ENCODE measurements at regions not wholly inside any gene's neighbourhood (a gene's known extent, or its start where the extent isn't known, plus 50 kb on each side); places are given as distances from the start of the nearest gene placed in this dataset.
A peak's percentile ranks its signal among the peaks of the same experiment; 100 is the strongest.
"Not testable (repeated sequence)": the region's sequence is repeated elsewhere in the genome, so short reads cannot be mapped to it uniquely, and the experiment has no call there.

DNA sequence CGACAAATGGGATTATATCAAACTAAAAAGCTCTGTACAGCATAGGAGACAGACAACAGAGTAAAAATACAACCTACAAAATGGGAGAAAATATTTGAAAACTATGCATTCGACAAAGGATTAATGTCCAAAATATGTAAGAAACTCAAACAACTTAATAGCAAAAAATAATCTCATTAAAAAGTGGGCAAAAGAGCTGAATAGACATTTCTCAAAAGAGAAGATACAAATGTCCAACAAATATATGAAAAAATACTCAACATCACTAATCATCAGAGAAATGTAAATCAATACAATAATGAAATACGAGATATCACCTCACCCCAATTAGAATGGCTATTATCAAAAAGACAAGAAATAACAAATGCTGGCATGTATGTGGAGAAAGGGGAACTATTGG, 272.9 kb downstream of the KLHL13 start:
- DNase-seq (ENCODE audit: low spot score) (no peak), ATAC-seq (no peak)

DNA sequence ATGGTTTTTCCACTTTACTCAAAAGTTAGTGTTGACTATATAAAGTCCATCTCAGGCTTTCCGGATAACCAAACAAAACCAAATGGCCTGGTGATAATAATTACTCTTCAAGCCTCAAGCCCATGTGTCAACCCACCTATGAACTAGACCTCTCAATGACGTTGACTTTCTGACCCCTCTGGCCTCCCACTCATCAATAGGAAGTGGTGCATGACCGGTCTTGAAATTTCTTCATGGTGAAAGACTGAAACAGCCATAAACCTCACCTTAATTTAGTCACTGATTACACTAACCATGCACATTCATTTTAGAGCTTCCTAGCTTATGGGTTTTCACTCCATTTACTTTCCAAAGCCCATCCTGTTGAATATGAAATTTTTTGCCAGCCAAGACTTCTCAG, 276.0 kb downstream of the KLHL13 start:
- DNase-seq (ENCODE audit: low spot score) (no peak), ATAC-seq (no peak)

DNA sequence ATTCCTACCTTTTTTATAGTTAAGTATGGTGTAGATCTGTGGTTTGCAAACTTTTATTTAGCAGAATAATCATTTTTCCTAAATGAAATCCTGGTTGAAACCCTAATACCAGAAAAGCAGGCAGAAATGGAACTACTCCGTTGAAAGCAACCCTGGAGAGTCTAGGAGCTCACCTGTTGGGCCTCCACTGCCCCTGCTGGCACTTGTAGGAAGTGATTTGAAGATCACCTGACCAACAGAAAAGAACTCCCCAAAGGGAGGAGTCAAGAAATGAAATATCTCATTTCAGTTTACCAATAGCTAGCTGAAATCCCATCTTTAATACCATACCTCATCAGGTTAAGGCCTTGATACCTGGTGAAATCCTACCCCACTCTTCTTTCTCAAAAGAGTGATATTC, 277.1 kb downstream of the KLHL13 start:
- DNase-seq (ENCODE audit: low spot score) (no peak), ATAC-seq (no peak)

DNA sequence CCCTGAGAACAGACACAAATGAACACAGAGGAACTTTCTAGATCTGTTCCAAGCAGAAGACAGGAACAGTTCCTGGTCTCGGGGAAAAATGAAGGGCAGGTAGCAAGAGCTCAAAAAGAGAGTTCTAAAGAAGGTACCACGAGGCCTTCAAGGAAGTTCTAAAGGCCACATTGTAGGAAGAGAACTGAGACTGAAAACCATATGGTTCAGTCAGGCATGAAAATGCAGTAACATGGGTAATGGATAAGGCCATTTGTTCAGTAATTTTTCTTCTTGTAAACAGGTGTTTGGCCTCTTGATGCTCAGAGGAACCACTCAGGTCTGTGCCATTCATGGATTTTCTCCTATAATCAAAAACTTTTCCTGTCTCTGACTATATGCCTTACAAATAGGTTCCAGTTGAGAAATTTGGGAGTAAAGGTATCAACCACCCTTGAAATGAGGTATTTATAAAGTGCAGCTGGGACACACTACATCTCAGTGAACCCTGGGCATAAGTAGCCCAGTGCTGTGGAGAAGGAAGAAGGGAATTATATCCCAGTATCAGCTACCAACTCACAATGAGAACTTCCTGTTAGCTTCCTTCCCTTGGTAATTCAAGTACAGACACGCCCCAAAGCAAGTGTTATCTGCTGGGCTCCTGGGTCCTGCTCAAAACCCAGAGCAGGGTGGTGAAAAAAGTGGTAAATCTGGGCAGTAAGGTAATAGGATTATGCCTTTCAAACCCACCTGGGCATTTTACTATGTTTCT, 277.9 kb downstream of the KLHL13 start:
- no peak for ATAC-seq
- DNase-seq (ENCODE audit: low spot score): no peak

DNA sequence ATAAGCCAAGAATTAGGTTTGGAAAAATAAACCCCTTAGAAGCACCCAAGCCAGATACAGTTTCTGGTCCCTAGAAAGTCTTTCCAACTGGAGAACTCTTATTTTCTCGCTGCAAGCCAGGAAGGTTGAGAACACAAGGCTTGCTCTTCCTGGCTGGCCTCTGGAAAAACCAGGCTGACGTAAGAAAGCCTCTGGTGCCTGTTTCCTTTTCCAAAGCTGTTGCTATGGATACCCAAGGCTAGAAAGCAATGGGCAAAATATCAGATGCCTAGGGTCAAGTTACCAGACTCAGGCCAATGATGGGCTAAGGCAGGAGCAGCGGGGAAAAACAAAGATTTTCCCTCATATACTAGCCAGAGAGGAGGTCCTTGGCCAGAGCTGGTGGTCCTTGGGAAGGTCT, 281.6 kb downstream of the KLHL13 start:
- no peak for DNase-seq (ENCODE audit: low spot score)
- ATAC-seq: no peak

DNA sequence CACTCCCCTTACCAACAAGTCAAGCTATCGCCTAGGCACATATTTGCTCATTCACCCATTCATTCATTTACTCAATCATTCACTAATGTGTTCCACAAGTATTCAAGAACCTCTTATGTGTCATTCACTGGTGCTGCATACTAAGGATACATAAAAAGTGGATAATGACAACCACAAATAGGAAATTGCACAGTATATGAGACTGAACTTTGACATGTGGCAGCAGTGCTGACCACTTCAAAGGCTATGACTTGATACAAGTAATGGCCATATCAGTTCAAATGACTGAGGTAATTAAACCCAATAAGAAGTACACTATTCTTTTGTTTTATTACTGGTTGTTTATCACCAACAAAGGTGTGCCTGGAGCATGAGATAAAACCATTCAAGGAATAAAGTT, 282.5 kb downstream of the KLHL13 start:
- no peak for DNase-seq (ENCODE audit: low spot score)
- no peak for ATAC-seq

DNA sequence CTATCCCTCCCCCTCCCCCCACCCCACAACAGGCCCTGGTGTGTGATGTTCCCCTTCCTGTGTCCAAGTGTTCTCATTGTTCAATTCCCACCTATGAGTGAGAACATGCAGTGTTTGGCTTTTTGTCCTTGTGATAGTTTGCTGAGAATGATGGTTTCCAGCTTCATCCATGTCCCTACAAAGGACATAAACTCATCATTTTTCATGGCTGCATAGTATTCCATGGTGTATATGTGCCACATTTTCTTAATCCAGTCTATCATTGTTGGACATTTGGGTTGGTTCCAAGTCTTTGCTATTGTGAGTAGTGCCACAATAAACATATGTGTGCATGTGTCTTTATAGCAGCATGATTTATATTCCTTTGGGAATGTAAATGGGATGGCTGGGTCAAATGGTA, 295.1 kb downstream of the KLHL13 start:
- not testable (repeated sequence) for ATAC-seq; DNase-seq (ENCODE audit: low spot score)

DNA sequence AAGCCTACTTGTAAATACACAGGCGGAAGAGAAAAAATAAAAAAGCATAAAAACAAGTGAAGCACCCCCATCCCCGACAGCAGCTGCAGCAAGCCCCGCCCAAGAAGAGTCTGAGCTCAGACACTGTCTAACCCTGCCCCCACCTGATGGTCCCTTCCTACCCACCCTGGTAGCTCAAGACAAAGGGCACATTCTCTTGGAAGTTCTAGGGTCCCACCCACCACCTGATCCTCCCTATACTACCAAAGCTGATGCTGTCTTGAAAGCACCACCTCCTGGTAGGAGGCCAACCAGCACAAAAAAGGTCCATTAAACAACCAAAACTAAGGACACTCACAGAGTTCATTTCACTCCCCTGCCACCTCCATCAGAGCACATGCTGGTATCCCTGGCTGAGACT, 308.2 kb downstream of the KLHL13 start:
- ATAC-seq (no peak), DNase-seq (ENCODE audit: low spot score) (no peak)

DNA sequence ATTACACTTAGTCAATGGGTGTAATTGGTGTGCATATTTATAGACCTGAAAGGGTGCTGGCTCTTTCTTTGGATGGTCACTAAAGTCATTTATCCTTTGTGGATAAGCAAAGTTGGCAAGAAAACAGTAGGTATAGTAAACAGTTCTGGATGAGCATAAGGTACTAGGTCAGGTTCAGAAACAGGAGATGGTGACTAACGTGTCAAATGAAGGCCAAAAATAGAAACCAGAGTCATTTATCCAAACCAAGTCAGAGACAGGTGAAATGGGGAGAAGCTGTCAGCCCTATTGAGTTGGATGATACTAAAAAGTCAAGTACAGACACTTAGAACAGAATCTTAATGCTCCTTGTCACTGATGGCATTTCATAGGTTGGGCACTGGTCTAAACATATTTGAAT, 313.1 kb downstream of the KLHL13 start:
- no peak for DNase-seq (ENCODE audit: low spot score)
- ATAC-seq: no peak

DNA sequence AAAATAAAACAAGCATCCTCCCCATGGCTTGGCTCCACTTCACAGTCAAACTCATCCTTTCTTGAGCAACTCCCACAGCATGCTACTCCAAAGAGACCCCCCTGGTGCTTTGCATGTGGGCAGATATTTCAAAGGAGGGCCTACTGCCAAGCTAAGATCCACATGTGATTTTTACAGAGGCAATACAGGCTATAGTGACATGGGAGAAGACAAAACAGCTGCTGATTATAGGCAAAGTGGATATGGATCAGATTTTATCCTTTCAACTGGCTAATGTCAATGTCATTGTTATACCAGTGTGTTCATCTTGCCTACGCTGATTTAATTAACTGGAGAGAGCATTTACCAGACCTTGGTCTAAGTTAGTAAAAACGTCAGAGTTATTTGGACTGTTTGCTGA, 328.3 kb downstream of the KLHL13 start:
- no peak for ATAC-seq
- no peak for DNase-seq (ENCODE audit: low spot score)

DNA sequence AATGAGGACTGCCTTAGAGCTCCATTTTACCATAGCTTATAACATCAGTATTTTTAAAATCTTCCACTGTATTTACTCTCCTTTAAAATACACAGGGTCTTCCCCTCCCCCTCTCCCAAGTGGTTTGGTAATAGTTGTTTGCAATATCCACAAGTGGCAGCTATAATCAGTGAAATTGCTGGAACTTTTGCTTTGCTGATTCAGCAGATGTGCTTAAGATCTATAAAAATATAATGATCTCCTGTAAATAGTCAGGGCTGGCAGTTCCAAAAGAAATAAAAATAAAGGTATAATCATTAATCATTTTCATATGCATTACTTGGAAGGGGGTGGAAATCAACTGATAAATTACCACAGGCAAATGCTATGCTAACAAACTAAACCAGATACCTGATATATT, 345.2 kb downstream of the KLHL13 start:
- no peak for ATAC-seq
- no peak for DNase-seq (ENCODE audit: low spot score)

DNA sequence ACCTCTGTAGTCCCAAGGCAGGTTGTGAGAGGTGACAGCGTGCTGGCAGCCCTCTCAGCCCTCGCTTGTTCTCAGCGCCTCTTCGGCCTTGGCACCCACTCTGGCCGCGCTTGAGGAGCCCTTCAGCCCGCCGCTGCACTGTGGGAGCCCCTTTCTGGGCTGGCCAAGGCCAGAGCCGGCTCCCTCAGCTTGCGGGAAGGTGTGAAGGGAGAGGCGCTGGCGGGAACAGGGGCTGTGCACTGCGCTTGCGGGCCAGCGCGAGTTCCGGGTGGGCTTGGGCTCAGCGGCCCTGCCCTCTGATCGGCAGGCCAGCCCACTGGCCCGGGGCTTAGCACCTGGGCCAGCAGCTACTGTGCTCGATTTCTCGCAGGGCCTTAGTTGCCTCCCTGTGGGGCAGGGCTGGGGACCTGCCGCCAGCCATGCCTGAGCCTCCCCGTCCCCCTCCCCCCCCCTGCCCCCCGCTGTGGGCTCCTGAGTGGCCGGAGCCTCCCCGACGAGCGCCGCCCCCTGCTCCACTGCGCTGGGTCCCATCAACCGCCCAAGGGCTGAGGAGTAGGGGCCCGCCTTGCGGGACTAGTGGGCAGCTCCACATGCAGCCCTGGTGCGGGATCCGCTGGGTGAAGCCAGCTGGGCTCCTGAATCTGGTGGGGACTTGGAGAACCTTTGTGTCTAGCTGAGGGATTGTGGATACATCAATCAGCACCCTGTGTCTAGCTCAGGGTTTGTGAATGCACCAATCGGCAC, 347.6 kb downstream of the KLHL13 start:
- DNase-seq (ENCODE audit: low spot score) (no peak), ATAC-seq (no peak)

DNA sequence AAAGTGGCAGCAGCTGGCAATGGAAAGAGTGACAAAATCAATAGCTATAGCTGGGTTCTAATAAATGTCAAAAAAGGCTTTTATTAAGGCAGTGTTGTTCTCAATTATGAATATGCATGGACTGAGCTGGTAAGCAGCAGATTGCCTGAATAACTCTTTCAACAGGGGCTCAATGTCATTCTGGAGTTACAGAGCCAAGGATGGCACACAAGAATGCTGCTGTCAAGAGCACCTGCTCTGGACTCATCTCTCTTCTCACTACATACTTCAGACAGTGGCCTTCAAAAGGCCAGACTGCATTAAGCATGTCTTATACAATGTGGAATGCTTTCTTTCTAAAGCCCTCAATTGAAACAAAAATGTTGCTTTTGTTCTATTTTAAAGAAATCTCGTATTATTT, 351.4 kb downstream of the KLHL13 start:
- DNase-seq (ENCODE audit: low spot score) (no peak), ATAC-seq (no peak)

DNA sequence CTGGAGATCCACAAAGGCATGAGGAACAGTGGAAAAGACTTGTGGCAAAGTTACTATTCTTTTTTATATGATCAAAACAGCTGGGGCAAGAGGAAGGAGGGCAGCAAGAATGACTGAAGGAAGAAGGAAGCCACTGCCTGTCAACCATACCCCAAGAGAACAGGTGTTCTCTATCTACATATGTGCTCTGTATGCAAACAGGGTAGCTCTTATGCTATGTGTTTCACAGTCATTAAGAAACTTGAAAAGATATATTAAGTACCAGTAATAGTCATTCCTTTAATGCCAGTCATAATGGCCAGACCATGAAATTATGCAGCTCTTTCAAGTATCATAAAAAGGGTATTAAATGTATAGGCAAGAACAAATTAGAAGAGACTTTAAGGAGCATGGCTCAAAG, 363.9 kb downstream of the KLHL13 start:
- DNase-seq (ENCODE audit: low spot score) (no peak), ATAC-seq (no peak)

DNA sequence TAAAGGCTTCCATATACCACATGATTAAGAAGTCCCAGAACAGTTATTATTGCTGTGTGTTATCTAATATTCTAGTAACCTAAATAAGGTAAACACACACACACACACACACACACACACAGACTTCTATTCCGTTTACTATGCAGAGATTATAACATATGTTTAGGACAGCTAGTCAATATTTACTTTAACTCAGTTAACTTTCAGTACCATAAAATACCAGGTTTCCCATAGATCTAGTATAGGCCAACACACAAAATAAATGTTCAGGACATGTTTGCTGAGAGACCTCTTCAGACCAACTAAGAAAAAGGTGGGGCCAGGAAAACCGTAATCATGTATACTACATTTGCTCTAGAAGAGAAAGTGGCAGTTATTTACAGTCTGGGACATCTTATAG, 365.5 kb downstream of the KLHL13 start:
- ATAC-seq: no peak
- no peak for DNase-seq (ENCODE audit: low spot score)

DNA sequence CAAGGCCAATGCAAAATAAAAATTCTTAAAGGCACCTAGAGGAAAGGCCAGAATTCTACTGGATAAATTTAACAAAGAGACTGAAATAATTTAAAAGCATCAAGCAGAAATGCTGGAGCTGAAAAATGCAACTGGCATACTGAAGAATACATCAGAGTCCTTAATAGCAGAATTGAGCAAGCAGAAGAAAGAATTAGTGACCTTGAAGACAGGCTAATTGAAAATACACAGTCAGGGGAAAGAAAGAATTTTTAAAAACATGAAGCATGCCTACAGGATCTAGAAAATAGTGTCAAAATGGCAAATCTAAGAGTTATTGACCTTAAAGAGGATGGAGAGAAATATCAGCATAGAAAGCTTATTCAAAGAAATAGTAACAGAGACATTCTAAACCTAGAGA, 371.7 kb downstream of the KLHL13 start:
- DNase-seq (ENCODE audit: low spot score): no peak
- ATAC-seq: no peak

DNA sequence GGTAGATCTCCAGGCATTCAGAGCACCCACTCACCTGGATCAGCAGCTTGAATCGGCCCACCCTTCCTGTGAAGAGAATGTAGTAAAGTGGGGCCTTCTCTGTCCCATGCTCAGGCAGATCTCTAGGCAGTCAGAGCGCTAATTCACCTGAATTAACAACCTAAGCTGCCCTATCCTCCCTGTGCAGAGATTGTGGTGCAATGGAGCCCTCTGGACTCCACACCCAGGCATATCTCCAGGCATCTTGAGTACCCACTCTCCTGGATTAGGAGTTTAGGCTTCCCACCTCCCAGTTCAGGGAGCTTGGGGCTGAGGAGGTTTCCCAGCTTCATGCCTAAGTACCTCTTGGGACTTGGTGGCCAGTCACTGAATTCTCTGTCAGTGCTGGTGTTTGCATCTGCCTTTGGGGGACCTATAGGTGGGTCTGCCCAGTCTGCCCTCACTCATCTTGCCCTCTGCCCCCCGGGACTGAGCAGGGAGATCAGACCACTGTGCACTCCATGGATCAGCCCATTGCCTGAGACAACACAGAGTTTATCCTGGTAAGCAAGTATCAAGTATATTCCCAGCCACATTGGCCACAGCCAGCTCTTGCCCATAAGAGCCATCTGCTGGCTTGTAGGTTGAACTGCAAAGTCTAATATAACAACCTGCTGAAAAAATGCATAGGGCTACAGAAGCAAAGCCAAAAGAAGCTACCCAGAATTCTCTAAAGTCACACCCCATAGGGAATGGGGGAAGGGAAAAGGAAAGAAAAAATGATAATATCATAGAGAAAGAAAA, 372.9 kb downstream of the KLHL13 start:
- peak; percentile 33 for DNase-seq (ENCODE audit: low spot score)
- peak; percentile 90 for ATAC-seq

DNA sequence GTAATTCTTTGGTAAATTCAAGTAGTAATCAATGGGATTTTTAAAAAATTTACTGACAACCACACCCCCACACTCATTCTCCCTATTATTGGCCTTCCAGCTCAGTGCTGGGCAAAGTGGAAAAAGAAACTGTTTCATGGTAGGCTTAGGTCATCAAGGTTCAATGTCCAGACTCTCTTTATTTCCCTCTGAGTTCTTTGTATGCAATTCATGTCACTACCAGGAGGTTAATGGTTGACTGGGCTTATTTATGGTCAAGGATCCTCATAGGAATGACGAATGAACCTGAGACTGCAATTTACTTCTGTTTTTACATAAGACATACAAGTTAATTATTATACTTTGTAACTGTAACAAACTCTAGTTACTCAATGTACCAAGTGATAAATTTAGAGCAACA, 403.2 kb downstream of the KLHL13 start:
- ATAC-seq: peak; percentile 82

DNA sequence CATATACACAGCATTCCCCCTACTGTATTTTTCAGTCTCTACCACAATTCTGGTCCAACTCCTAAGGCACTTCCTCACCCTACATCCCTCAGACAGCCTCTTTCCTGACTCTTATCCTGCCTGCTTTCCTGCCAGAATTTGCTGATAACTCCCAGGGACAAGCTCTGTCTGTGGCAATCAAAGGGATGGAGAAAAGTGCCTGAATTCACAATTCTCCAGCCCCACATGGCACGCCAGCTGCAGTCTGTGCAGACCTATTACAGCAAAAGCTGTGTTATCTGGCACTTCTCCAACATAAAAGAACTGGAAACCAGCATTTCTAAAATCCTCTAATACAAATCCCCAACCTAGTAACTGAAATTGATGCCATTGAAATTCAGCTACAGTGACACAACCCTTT, 404.8 kb downstream of the KLHL13 start:
- ATAC-seq: no peak
- DNase-seq (ENCODE audit: low spot score): no peak

More for the DNA sequence above, 403.2 kb downstream of the KLHL13 start:
- DNase-seq (ENCODE audit: low spot score): no peak

DNA sequence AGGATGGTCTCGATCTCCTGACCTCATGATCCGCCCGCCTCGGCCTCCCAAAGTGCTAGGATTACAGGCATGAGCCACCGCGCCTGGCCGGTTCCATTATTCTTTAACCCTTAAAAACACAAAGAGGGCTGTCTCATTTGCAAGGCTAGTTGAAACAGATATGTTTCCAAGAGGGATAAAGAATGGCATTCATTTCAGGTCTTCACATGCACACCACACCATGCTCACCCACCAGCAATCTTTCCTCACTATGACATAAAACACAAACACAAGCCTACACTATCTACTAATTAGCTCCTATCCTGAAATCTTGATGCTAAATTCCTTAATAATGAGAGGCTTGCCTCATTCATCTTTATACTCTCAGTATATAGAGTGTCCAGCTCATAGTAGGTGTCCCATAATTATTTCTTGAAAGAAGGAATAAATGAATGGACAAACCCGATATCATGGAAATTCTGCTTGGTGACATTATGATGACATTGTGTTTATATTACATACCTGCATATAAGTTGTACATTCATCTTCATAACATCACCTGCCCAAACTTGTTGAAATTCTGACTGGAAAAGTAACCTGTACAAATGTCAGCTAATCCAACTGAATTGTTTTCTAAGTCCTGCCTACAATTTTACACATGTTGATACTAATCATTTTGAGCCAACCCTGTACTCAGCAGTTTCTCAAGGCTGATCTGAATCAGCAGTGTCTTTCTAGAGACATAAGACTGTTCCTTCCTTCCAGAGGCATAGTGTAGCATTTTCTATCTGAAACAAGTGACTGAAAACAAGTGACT, 408.5 kb downstream of the KLHL13 start:
- ATAC-seq (no peak), DNase-seq (ENCODE audit: low spot score) (no peak)

DNA sequence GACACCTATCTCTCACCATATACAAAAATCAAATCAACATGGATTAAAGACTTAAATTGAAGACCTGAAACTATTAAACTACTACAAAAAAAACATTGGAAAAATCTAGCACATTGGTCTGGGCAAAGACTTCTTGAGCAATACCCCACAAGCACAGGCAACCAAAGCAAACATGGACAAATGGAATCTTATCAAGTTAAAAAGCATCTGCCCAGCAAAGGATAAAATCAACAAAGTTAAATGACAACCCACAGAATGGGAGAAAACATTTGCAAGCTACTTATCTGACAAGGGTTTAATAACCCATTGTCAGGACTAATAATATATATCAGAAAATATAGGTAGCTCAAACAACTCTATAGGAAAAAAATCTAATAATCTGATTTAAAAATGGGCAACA, 415.6 kb downstream of the KLHL13 start:
- ATAC-seq (peak; percentile 42), DNase-seq (ENCODE audit: low spot score) (no peak)
